Ascending aorta (tissue), 2 donors: ENCODE measurements at regions not wholly inside any gene's neighbourhood (a gene's known extent, or its start where the extent isn't known, plus 50 kb on each side); places are given as distances from the start of the nearest gene placed in this dataset.

Source experiments
- DNase-seq, 2 donors: peaks; one replicate each; pipeline ENCODE4 v3.0.0-alpha.2; 2019; ENCODE audit warnings: low spot score in 2 of 2
- H3K27ac ChIP-seq, 2 donors: fragments of 200-600 bp; sonication (generic); one replicate each; pipeline ENCODE4 v1.5.1; 2016 to 2017; ENCODE audit warnings: mild to moderate bottlenecking in 1 of 2
- H3K27me3 ChIP-seq: fragments of 200-600 bp; sonication (generic); one replicate; pipeline ENCODE4 v1.5.1; 2017
- H3K36me3 ChIP-seq, 2 donors: fragments of 200-600 bp; sonication (generic); one replicate each; pipeline ENCODE4 v1.5.1; 2016
- H3K4me1 ChIP-seq, 2 donors: fragments of 200-600 bp; sonication (generic); one replicate each; pipeline ENCODE4 v1.5.1; 2016 to 2017; ENCODE audit warnings: mild to moderate bottlenecking in 1 of 2
- H3K4me3 ChIP-seq, 2 donors: fragments of 200-600 bp; sonication (generic); one replicate each; pipeline ENCODE4 v1.5.1; 2016 to 2017; ENCODE audit warnings: mild to moderate bottlenecking in 1 of 2
- H3K9me3 ChIP-seq, 2 donors: fragments of 200-600 bp; sonication (generic); one replicate each; pipeline ENCODE4 v1.5.1; 2016
- CTCF ChIP-seq, 3 experiments: fragments of 200-600 bp in 2 of 3; fragments of 450-650 bp in 1 of 3; sonication (generic) in 2 of 3; IDR thresholded peaks; one replicate each; pipeline ENCODE4 v1.5.1; 2016 to 2019; ENCODE audit warnings: antibody characterized with exemption in 3 of 3, mild to moderate bottlenecking in 1 of 3, moderate library complexity in 1 of 3
- intact Hi-C: fragments of 100-400 bp; cut with DNase I; formaldehyde crosslinking; loops from one replicate; pipeline ENCODE4 v1.15.1; 2023

- Histone ChIP-seq H3K27ac (no peak overlapping the region), H3K27me3 (no peaks in the 10 kb centered on the region), H3K4me1 (peaks cover 0 to 11% of the 10 kb centered on the region in 2 donors), H3K4me3 (no peak overlapping the region), H3K36me3 (no peaks in the 10 kb centered on the region), H3K9me3 (no peaks in the 10 kb centered on the region)
- no peak for DNase-seq
- intact Hi-C loops = no loop called here
- TF ChIP-seq CTCF (IDR thresholded peaks at IDR 0.05) = no peak
Observed at GRCh38 chr10:3964516-3964915, 179.5 kb upstream of the KLF6 start.

GRCh38 chr10:3963191-3963673 is 178.2 kb upstream of the KLF6 start:
- intact Hi-C loops = no loop called here
- Histone ChIP-seq H3K27me3 (no peaks in the 10 kb centered on the region), H3K4me3 (no peak overlapping the region), H3K9me3 (no peaks in the 10 kb centered on the region), H3K27ac (no peak overlapping the region), H3K36me3 (no peaks in the 10 kb centered on the region), H3K4me1 (peaks cover 0 to 11% of the 10 kb centered on the region in 2 donors)
- TF ChIP-seq CTCF (IDR thresholded peaks at IDR 0.05) = no peak
- DNase-seq = no peak

GRCh38 chr10:3961082-3961481 is 176.1 kb upstream of the KLF6 start:
- Histone ChIP-seq H3K4me3 (no peak overlapping the region), H3K36me3 (no peaks in the 10 kb centered on the region), H3K4me1 (peaks cover 0 to 11% of the 10 kb centered on the region in 2 donors), H3K9me3 (no peaks in the 10 kb centered on the region), H3K27me3 (no peaks in the 10 kb centered on the region), H3K27ac (peak overlapping the region in 1 of 2 donors; percentile 25)
- no peak for DNase-seq
- no peak for TF ChIP-seq CTCF (IDR thresholded peaks at IDR 0.05)
- intact Hi-C loops = no loop called here

GRCh38 chr10:3960496-3960895 is 175.5 kb upstream of the KLF6 start:
- DNase-seq = no peak
- H3K4me1 ChIP-seq = peaks cover 0 to 13% of the 10 kb centered on the region in 2 donors
- TF ChIP-seq CTCF (IDR thresholded peaks at IDR 0.05) = no peak
- H3K9me3 ChIP-seq = no peaks in the 10 kb centered on the region
- H3K4me3 ChIP-seq = no peak overlapping the region
- no peaks in the 10 kb centered on the region for H3K36me3 ChIP-seq
- intact Hi-C loops = no loop called here
- no peaks in the 10 kb centered on the region for H3K27me3 ChIP-seq
- peak overlapping the region; percentile 2 to 25 for H3K27ac ChIP-seq

GRCh38 chr10:3959370-3960325 is 174.6 kb upstream of the KLF6 start:
- intact Hi-C loops = loop anchor here (5.0 kb wide), 1 partner anchor 48 kb away; no protein-coding TSS in a partner anchor
- no peaks in the 10 kb centered on the region for H3K27me3 ChIP-seq
- H3K4me1 ChIP-seq = peaks cover 0 to 15% of the 10 kb centered on the region in 2 donors
- DNase-seq = no peak
- peak overlapping the region in 1 of 2 donors; percentile 33 for H3K27ac ChIP-seq
- H3K36me3 ChIP-seq = no peaks in the 10 kb centered on the region
- no peak overlapping the region for H3K4me3 ChIP-seq
- no peak for TF ChIP-seq CTCF (IDR thresholded peaks at IDR 0.05)
- no peaks in the 10 kb centered on the region for H3K9me3 ChIP-seq
